Mesothelial cell of epicardium (in vitro differentiated cells): ENCODE measurements at regions not wholly inside any gene's neighbourhood (a gene's known extent, or its start where the extent isn't known, plus 50 kb on each side); places are given as distances from the start of the nearest gene placed in this dataset.
"Not testable (repeated sequence)": the region's sequence is repeated elsewhere in the genome, so short reads cannot be mapped to it uniquely, and the experiment has no call there.

ENCODE experiments used
- DNase-seq, 2 experiments: peaks; one replicate each; pipeline ENCODE4 v3.0.0; 2021; ENCODE audit warnings: low spot score in 2 of 2; ENCODE audit not compliant: unreplicated experiment in 2 of 2
- H3K27ac Mint-ChIP-seq: 2 replicates; pipeline ENCODE4 v1.8.0; 2021; ENCODE audit warnings: mixed read lengths
- H3K27me3 Mint-ChIP-seq: 2 replicates; pipeline ENCODE4 v1.8.0; 2021; ENCODE audit warnings: low read depth, mixed read lengths
- H3K36me3 Mint-ChIP-seq: 2 replicates; pipeline ENCODE4 v1.8.0; 2021; ENCODE audit warnings: mixed read lengths
- H3K4me1 Mint-ChIP-seq: 2 replicates; pipeline ENCODE4 v1.8.0; 2021; ENCODE audit warnings: mixed read lengths
- H3K4me3 Mint-ChIP-seq: 2 replicates; pipeline ENCODE4 v1.8.0; 2021; ENCODE audit warnings: mild to moderate bottlenecking, moderate library complexity, mixed read lengths
- H3K9me3 Mint-ChIP-seq: 2 replicates; pipeline ENCODE4 v1.8.0; 2021; ENCODE audit warnings: mixed read lengths

- H3K4me1 Mint-ChIP-seq, H3K27me3 Mint-ChIP-seq, H3K36me3 Mint-ChIP-seq: not testable (repeated sequence)
Observed at GRCh38 chr2:95764966-95765365, 173.2 kb downstream of the TRIM43 start.

GRCh38 chr2:95765925-95766910 is 174.4 kb downstream of the TRIM43 start:
- H3K27ac Mint-ChIP-seq, H3K36me3 Mint-ChIP-seq, H3K4me1 Mint-ChIP-seq, H3K27me3 Mint-ChIP-seq, H3K4me3 Mint-ChIP-seq, H3K9me3 Mint-ChIP-seq, DNase-seq: not testable (repeated sequence)

More at GRCh38 chr2:95764966-95765365, 173.2 kb downstream of the TRIM43 start:
- not testable (repeated sequence) for H3K4me3 Mint-ChIP-seq, DNase-seq, H3K27ac Mint-ChIP-seq, H3K9me3 Mint-ChIP-seq

- H3K27me3 Mint-ChIP-seq, H3K9me3 Mint-ChIP-seq, H3K4me3 Mint-ChIP-seq, DNase-seq, H3K4me1 Mint-ChIP-seq, H3K27ac Mint-ChIP-seq, H3K36me3 Mint-ChIP-seq: not testable (repeated sequence)
Observed at GRCh38 chr2:95767531-95767930, 175.7 kb downstream of the TRIM43 start.

- H3K36me3 Mint-ChIP-seq, H3K9me3 Mint-ChIP-seq, H3K4me3 Mint-ChIP-seq, DNase-seq, H3K4me1 Mint-ChIP-seq, H3K27ac Mint-ChIP-seq, H3K27me3 Mint-ChIP-seq: not testable (repeated sequence)
Observed at GRCh38 chr2:95767950-95768349, 176.1 kb downstream of the TRIM43 start.

- DNase-seq, H3K27me3 Mint-ChIP-seq, H3K27ac Mint-ChIP-seq, H3K4me1 Mint-ChIP-seq, H3K36me3 Mint-ChIP-seq, H3K4me3 Mint-ChIP-seq, H3K9me3 Mint-ChIP-seq: not testable (repeated sequence)
Observed at GRCh38 chr2:95769256-95769655, 177.5 kb downstream of the TRIM43 start.

- not testable (repeated sequence) for H3K9me3 Mint-ChIP-seq, H3K4me1 Mint-ChIP-seq, DNase-seq, H3K27me3 Mint-ChIP-seq, H3K27ac Mint-ChIP-seq, H3K4me3 Mint-ChIP-seq, H3K36me3 Mint-ChIP-seq
Observed at GRCh38 chr2:95770726-95771125, 178.9 kb downstream of the TRIM43 start.

- not testable (repeated sequence) for H3K4me3 Mint-ChIP-seq, H3K27ac Mint-ChIP-seq, H3K27me3 Mint-ChIP-seq, H3K4me1 Mint-ChIP-seq, DNase-seq, H3K36me3 Mint-ChIP-seq, H3K9me3 Mint-ChIP-seq
Observed at GRCh38 chr2:95774322-95775192, 182.8 kb downstream of the TRIM43 start.

GRCh38 chr2:95775193-95775531 is 183.4 kb downstream of the TRIM43 start:
- DNase-seq, H3K4me1 Mint-ChIP-seq, H3K4me3 Mint-ChIP-seq, H3K9me3 Mint-ChIP-seq, H3K27ac Mint-ChIP-seq, H3K36me3 Mint-ChIP-seq, H3K27me3 Mint-ChIP-seq: not testable (repeated sequence)
